Duodenal mucosa (tissue), 2 donors: ENCODE measurements at regions not wholly inside any gene's neighbourhood (a gene's known extent, or its start where the extent isn't known, plus 50 kb on each side); places are given as distances from the start of the nearest gene placed in this dataset.

ENCODE experiments used
- H3K27ac ChIP-seq: one replicate; pipeline ENCODE4 v1.7.0; 2013; ENCODE audit warnings: low read depth, low read length
- H3K27me3 ChIP-seq, 2 donors: one replicate each; pipeline ENCODE4 v1.7.0; 2013; ENCODE audit warnings: low read length in 2 of 2, control low read depth in 1 of 2; ENCODE audit not compliant: insufficient read depth in 2 of 2, control insufficient read depth in 1 of 2
- H3K36me3 ChIP-seq, 2 donors: one replicate each; pipeline ENCODE4 v1.7.0; 2013; ENCODE audit warnings: low read length in 2 of 2, control low read depth in 1 of 2; ENCODE audit not compliant: insufficient read depth in 2 of 2, control insufficient read depth in 1 of 2
- H3K4me1 ChIP-seq, 2 donors: one replicate each; pipeline ENCODE4 v1.7.0; 2013; ENCODE audit warnings: low read length in 2 of 2, control low read depth in 1 of 2; ENCODE audit not compliant: insufficient read depth in 2 of 2, control insufficient read depth in 1 of 2
- H3K4me3 ChIP-seq, 2 donors: one replicate each; pipeline ENCODE4 v1.7.0; 2013; ENCODE audit warnings: low read length in 2 of 2, low read depth in 1 of 2
- H3K9ac ChIP-seq, 2 donors: one replicate each; pipeline ENCODE4 v1.7.0; 2013; ENCODE audit warnings: low read length in 2 of 2, low read depth in 1 of 2
- H3K9me3 ChIP-seq, 2 donors: one replicate each; pipeline ENCODE4 v1.7.0; 2013; ENCODE audit warnings: low read length in 2 of 2, control low read depth in 1 of 2; ENCODE audit not compliant: control insufficient read depth in 1 of 2

DNA sequence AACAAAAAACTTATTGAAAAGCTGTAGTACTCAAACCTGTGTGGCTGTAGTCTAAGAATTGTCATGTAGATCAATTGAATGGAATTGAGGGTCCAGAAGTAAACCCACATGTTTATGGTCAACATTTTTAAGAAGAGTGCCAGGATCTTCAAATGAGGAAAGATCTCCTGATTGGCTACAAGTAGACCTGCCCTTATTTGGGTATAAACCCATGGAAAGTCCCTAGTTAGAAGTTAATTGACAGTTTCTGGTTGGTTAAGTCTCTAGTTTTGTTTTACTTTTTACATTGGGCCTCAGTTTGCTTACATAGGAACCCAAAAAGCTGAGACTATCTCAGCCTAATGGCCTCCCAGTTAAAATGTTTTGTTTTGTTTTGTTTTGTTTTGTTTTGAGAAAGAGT lies 91.9 kb upstream of the RESF1 start:
- Histone ChIP-seq H3K27ac (no peak overlapping the region), H3K36me3 (no peaks in the 10 kb centered on the region), H3K27me3 (no peaks in the 10 kb centered on the region), H3K9me3 (no peaks in the 10 kb centered on the region), H3K4me1 (no peaks in the 10 kb centered on the region), H3K4me3 (no peak overlapping the region), H3K9ac (no peak overlapping the region)

DNA sequence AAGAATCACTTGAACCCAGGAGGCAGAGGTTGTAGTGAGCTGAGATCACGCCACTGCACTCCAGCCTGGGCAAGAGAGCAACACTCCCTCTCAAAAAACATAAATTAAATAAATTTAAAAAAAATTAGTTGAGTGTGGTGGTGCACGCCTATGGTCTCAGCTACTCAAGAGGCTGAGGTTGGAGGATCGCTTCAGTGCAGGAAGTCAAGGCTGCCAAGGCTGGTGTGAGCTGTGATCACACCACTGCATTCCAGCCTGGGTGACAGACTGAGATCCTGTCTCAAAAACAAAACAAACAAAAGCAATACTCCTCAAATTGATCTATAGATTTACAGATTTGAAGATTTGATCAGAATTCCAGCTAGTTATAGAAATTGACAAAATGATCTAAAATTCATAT lies 92.7 kb upstream of the RESF1 start:
- H3K4me1 ChIP-seq: no peaks in the 10 kb centered on the region
- H3K27me3 ChIP-seq: no peaks in the 10 kb centered on the region
- H3K9me3 ChIP-seq: no peaks in the 10 kb centered on the region
- H3K9ac ChIP-seq: no peak overlapping the region
- H3K27ac ChIP-seq: no peak overlapping the region
- H3K36me3 ChIP-seq: no peaks in the 10 kb centered on the region
- H3K4me3 ChIP-seq: no peak overlapping the region

DNA sequence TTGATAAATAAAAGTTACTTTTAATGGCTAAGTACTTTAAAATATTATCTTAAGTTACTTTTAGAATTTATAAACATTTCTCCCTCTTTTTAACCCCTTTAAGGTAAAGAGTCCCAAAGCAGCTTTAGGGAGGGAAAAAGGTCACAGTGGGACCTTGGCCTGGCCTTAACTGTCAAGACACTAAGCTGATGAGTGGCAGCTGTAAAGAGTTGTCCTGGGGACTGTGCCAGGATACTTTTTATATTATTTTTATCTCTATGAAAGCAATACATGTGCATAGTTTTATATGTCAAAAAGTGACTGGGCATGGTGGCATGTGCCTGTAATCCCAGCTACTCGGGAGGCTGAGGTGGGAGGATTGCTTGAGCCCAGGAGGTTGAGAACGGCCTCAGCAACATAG lies 94.2 kb upstream of the RESF1 start:
- H3K36me3 ChIP-seq: no peaks in the 10 kb centered on the region
- no peaks in the 10 kb centered on the region for H3K27me3 ChIP-seq
- H3K9ac ChIP-seq: no peak overlapping the region
- no peak overlapping the region for H3K27ac ChIP-seq
- no peak overlapping the region for H3K4me3 ChIP-seq
- no peaks in the 10 kb centered on the region for H3K9me3 ChIP-seq
- H3K4me1 ChIP-seq: no peaks in the 10 kb centered on the region

DNA sequence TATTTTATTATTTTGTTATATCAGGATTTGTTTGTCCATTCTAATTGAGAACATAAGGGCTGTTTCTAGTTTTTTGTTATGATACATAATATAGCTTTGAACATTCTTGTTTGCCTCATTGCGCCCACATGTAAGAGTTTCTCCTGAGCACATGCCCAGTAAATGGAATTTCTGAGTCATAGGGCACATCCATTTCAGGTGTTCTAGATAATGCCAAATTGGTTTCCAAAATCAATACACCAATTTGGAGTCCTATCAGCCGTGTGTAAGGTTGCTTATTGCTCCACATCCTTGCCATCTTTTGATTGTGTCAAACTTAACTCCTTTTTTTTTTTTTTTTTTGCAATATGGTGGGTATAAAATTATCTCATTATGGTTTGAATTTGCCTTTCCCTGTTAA lies 97.9 kb upstream of the RESF1 start:
- no peaks in the 10 kb centered on the region for H3K9me3 ChIP-seq
- no peak overlapping the region for H3K27ac ChIP-seq
- no peaks in the 10 kb centered on the region for H3K4me1 ChIP-seq
- H3K4me3 ChIP-seq: no peak overlapping the region
- no peak overlapping the region for H3K9ac ChIP-seq
- no peaks in the 10 kb centered on the region for H3K36me3 ChIP-seq
- H3K27me3 ChIP-seq: no peaks in the 10 kb centered on the region

DNA sequence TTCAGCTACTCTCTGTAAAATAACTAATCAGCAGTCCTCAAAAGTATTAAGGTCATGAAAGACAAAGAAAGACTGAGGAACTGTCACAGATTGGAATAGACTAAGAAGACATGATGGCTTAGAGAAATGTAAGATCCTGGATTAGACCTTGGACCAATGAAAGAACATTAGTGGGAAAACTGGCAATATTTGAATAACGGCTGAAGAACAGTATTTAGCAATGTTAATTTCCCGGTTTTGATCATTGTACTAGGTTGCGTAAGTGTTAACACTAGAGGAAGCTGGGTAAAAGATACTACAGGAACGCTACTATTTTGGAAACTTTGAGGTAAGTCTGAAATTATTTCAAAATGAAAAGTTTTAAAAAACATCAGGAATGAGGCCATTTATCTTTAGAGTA lies 98.8 kb upstream of the RESF1 start:
- no peak overlapping the region for H3K27ac ChIP-seq
- H3K9ac ChIP-seq: no peak overlapping the region
- H3K36me3 ChIP-seq: no peaks in the 10 kb centered on the region
- no peaks in the 10 kb centered on the region for H3K27me3 ChIP-seq
- no peaks in the 10 kb centered on the region for H3K4me1 ChIP-seq
- H3K4me3 ChIP-seq: no peak overlapping the region
- no peaks in the 10 kb centered on the region for H3K9me3 ChIP-seq

DNA sequence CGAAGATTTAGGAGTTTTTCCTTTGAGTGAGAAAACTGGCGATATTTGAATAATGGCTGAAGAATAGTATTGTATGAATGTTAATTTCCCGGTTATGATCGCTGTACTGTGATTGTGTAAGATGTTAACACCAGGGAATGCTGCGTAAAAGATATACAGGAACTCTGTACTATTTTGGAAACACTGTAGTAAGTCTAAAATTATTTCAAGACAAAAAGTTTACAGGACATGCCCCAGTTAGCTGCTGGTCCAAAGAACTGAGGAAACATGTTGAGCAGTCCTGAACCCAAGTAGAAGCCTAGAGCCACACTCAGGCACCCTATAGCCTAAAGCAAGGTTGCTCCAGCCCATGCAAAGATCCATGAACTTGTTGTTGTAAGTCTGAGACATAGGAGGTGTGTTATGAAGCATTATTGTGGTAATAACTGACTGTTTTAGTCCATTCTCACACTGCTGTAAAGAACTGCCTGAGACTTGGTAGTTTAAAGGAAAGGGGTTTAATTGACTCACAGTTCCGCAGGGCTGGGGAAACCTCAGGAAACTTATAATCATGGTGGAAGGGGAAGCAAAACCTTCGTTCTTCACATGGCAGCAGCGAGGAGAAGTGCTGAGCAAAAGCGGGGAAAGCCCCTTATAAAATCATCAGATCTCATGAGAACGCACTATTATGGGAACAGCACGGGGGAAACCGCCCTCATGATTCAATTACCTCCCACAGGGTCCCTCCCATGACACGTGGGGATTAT lies 99.8 kb upstream of the RESF1 start:
- Histone ChIP-seq H3K36me3 (no peaks in the 10 kb centered on the region), H3K27me3 (no peaks in the 10 kb centered on the region), H3K4me1 (no peaks in the 10 kb centered on the region), H3K4me3 (no peak overlapping the region), H3K9me3 (no peaks in the 10 kb centered on the region), H3K9ac (no peak overlapping the region), H3K27ac (no peak overlapping the region)

DNA sequence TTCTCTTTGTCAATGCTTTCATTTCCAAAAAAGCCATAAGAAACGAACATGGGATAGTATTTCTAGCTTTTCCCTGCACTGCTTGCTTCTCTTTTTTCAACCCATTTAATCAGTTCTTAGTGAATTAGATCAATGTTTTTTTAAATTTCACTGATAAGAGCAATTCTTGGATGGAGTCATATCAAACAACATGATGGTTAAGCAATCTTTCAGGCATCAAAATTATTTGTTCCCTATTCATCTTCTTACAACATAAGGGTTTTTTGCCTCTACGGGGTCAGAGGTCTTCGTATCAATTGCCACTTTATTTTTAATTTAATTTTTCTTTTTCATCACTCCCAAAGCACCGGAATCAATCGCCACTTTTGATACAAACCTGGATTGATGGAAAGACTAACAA lies 103.8 kb upstream of the RESF1 start:
- no peaks in the 10 kb centered on the region for H3K36me3 ChIP-seq
- H3K4me3 ChIP-seq: no peak overlapping the region
- H3K9me3 ChIP-seq: peaks cover 3 to 9% of the 10 kb centered on the region in 2 donors
- no peak overlapping the region for H3K9ac ChIP-seq
- H3K27ac ChIP-seq: no peak overlapping the region
- no peaks in the 10 kb centered on the region for H3K4me1 ChIP-seq
- no peaks in the 10 kb centered on the region for H3K27me3 ChIP-seq

DNA sequence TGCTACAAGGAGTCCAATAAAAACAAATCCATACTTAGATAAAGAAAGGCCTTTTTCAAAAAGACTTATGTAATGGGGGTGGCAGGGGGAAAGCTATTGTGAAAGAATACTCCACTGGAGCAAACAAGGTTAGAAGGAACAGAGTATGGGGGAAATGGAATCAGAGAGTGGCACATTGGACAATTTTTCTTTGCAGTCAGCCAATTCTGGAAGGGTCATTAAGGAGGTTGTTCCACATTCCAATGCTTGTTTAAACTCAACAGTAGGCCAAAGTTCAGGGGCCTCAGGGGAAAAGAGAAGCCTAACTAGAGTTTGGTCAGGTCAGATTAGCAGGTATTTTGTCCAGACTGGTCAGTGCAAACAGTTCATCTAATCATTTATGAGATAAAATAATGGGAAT lies 105.2 kb upstream of the RESF1 start:
- no peaks in the 10 kb centered on the region for H3K27me3 ChIP-seq
- H3K36me3 ChIP-seq: no peaks in the 10 kb centered on the region
- H3K4me3 ChIP-seq: no peak overlapping the region
- peaks cover 6 to 16% of the 10 kb centered on the region in 2 donors for H3K9me3 ChIP-seq
- H3K4me1 ChIP-seq: no peaks in the 10 kb centered on the region
- H3K9ac ChIP-seq: no peak overlapping the region
- no peak overlapping the region for H3K27ac ChIP-seq

DNA sequence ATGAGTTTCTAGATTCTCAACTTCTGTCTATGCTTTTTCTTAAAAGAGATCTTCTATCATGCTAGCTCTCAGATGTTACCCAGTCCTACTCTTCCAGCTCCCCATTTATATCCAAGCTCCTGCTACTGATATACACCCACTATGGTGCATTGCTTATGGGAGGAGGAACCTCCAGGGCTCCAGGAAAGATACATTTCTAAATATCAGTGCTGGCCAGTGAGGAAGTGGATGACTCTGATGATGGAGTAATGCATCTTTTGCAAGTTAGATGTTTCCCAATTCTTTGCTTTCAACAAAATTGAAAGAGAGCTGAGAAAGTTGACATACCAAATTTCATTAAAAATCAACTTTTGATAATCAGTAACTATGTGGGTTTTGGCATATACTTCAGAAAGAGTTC lies 105.7 kb upstream of the RESF1 start:
- no peak overlapping the region for H3K27ac ChIP-seq
- H3K4me3 ChIP-seq: no peak overlapping the region
- H3K9me3 ChIP-seq: peaks cover 6 to 20% of the 10 kb centered on the region in 2 donors
- H3K36me3 ChIP-seq: no peaks in the 10 kb centered on the region
- no peaks in the 10 kb centered on the region for H3K27me3 ChIP-seq
- H3K4me1 ChIP-seq: no peaks in the 10 kb centered on the region
- H3K9ac ChIP-seq: no peak overlapping the region

DNA sequence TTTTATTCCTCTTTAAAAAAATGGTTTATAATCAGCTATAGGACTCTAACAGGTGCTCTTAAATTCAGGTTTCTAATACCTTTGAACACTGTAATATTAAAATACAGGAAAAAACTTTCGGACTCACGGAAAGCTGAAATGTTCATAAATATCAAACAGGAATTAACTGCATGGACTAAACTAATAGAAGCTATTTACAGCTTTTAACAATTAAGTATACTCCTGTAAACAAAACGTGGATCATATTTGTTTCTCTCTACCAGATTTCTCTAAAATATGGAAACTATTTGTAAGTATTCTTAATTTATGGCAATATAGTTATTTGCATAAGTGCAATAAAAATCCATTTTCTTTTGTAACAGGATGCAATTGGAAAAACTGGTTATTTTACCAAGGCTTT lies 108.9 kb upstream of the RESF1 start:
- Histone ChIP-seq H3K9me3 (peaks cover 12 to 27% of the 10 kb centered on the region in 2 donors), H3K4me1 (no peaks in the 10 kb centered on the region), H3K27ac (no peak overlapping the region), H3K9ac (no peak overlapping the region), H3K4me3 (no peak overlapping the region), H3K36me3 (no peaks in the 10 kb centered on the region), H3K27me3 (no peaks in the 10 kb centered on the region)
